Keratinocyte (primary cell): ENCODE measurements at regions not wholly inside any gene's neighbourhood (a gene's known extent, or its start where the extent isn't known, plus 50 kb on each side); places are given as distances from the start of the nearest gene placed in this dataset.
"Not testable (repeated sequence)": the region's sequence is repeated elsewhere in the genome, so short reads cannot be mapped to it uniquely, and the experiment has no call there.

Experiments
- CTCF ChIP-seq, 3 experiments: IDR thresholded peaks in 1 of 3; conservative IDR thresholded peaks in 1 of 3; optimal IDR thresholded peaks in 1 of 3; 2 replicates in 2 of 3; 3 replicates in 1 of 3; pipeline versions ENCODE3 to v1.5.1; 2011; ENCODE audit warnings: low read length in 3 of 3, mild to moderate bottlenecking in 3 of 3, moderate library complexity in 2 of 3, control low read depth in 1 of 3, inconsistent platforms in 1 of 3; ENCODE audit not compliant: insufficient read depth in 2 of 3; ENCODE audit errors: extremely low read depth in 1 of 3
- EZH2 ChIP-seq: IDR thresholded peaks from one replicate; pipeline ENCODE4 v1.6.1; 2012; ENCODE audit warnings: inconsistent platforms, mild to moderate bottlenecking, low read length, moderate library complexity

GRCh38 chr1:224011153-224011552 is 102.8 kb upstream of the FBXO28 start:
- not testable (repeated sequence) for TF ChIP-seq CTCF (optimal IDR thresholded peaks at IDR 0.05 in 1 of 3, IDR thresholded peaks at IDR 0.05 in 1 of 3, conservative IDR thresholded peaks at IDR 0.05 in 1 of 3; ENCODE audit: extremely low read depth in 1 of 3, insufficient read depth in 2 of 3, low read length in 3 of 3); EZH2
